ENCODE measurements at regions not wholly inside any gene's neighbourhood (a gene's known extent, or its start where the extent isn't known, plus 50 kb on each side); places are given as distances from the start of the nearest gene placed in this dataset.

DNA sequence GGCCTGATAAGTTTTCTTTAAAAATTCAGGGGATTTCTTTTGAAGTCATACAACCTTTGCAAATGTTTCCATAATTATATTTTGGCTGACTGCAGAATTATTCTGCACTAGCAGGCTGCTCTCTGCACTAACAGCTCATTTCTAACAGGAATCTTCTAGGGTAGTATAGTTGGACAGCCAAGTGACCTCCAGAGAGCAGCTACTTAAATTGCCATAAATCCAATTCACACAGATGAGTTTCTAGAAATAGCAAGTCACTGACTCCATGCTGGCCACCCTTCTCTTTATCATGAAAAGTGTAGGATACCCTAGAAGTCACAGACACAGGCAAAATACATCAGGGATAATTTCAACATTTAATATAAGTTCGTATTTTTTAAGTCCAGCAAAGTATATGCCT lies 110.9 kb upstream of the TARS1 start:
- TF ChIP-seq, protein P1, sequence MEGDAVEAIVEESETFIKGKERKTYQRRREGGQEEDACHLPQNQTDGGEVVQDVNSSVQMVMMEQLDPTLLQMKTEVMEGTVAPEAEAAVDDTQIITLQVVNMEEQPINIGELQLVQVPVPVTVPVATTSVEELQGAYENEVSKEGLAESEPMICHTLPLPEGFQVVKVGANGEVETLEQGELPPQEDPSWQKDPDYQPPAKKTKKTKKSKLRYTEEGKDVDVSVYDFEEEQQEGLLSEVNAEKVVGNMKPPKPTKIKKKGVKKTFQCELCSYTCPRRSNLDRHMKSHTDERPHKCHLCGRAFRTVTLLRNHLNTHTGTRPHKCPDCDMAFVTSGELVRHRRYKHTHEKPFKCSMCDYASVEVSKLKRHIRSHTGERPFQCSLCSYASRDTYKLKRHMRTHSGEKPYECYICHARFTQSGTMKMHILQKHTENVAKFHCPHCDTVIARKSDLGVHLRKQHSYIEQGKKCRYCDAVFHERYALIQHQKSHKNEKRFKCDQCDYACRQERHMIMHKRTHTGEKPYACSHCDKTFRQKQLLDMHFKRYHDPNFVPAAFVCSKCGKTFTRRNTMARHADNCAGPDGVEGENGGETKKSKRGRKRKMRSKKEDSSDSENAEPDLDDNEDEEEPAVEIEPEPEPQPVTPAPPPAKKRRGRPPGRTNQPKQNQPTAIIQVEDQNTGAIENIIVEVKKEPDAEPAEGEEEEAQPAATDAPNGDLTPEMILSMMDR (IDR thresholded peaks at IDR 0.05), result no peak
- TF ChIP-seq POLR2AphosphoS5 (IDR thresholded peaks at IDR 0.05) (no peak), POLR2A (IDR thresholded peaks at IDR 0.05; ENCODE audit: low read depth) (no peak)

Measured in esophagus muscularis mucosa (tissue), 3 donors.